ENCODE measurements at regions not wholly inside any gene's neighbourhood (a gene's known extent, or its start where the extent isn't known, plus 50 kb on each side); places are given as distances from the start of the nearest gene placed in this dataset.
"Not testable (repeated sequence)": the region's sequence is repeated elsewhere in the genome, so short reads cannot be mapped to it uniquely, and the experiment has no call there.

DNA sequence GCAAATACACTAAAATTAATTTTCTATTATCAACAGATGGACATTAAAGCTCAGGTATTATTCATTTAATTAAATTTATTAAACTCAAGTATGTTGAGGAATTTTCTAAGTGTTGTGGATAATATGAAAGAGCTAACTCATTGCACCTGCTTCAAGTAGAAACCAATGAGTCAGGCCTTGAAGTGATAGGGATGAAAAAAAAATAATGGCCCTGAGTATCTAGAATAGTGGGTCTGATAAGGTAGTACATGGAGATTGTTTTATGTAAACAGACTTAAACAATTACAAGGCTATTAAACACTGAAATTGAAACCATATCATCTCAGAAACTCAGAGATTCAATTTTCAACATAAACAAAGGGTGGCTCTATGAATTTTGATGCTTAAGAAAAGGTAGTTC lies 857.1 kb upstream of the GBE1 start:
- no peak for DNase-seq (ENCODE audit: low spot score)

DNA sequence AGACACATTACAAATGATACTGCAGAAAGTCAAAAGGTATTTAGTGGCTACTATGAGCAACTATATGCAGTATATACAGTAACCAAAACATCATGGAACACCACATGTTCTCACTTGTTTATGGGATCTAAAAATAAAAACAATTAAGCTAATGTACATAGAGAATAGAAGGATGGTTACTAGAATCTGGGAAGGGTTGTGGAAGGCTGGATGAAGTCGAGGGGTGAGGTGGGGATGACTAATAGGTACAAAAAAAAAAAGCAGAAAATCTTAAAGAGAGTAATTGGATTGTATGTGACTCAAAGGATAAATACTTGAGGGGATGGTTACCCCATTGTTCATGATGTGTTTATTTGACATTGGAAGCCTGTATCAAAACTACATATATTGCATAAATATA lies 848.8 kb upstream of the GBE1 start:
- no peak for DNase-seq (ENCODE audit: low spot score)

DNA sequence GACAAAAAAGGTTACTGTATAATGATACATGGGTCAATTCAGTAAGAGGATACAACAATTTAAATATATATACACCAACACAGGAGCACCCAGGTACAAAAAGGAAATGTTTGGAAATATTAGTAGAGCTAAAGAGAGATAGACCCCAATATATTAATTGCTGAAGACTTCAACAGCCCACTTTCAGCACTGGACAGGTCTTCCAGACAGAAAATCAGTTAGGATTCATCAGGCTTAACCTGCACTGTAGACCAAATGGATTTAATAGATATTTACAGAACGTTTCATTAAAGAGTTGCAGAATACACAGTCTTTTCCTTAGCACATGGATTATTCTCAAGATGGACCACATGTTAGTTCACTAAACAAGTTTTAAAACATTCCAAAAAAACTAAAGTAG lies 845.9 kb upstream of the GBE1 start:
- DNase-seq (ENCODE audit: low spot score) = no peak

DNA sequence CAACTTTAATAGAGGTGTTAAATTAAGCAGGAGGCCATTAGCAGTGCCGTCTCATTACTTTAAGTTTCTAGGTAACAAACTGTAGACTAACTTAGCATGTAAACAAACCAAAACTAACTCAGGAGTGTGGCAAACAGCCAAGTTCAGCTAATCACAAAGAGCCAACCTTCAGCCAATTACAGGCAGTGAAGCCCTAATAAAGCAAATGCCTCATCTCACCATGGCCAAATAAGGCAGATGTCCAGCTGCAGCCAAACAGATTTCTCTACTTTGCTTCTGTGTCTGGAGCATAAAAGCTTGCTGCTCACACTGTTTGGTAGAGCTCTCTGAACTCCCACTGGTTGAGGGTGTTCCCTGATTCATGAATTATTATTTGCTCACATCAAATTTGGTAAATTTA lies 835.4 kb upstream of the GBE1 start:
- no peak for DNase-seq (ENCODE audit: low spot score)

DNA sequence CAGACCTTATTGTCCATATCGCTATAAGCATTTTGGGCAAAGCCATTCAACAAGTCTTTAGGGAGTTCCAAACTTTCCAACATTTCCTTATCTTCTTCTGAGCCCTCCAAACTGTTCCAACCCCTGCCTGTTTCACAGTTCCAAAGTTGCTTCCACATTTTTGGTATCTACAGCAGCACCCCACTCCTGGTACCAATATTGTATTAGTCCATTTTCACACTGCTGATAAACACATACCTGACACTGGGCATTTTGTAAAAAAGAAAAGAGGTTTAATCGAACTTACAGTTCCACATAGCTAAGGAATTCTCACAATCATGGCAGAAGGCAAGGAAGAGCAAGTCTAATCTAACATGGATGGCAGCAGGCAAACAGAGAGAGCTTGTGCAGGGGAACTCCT lies 834.1 kb upstream of the GBE1 start:
- DNase-seq (ENCODE audit: low spot score) = no peak

DNA sequence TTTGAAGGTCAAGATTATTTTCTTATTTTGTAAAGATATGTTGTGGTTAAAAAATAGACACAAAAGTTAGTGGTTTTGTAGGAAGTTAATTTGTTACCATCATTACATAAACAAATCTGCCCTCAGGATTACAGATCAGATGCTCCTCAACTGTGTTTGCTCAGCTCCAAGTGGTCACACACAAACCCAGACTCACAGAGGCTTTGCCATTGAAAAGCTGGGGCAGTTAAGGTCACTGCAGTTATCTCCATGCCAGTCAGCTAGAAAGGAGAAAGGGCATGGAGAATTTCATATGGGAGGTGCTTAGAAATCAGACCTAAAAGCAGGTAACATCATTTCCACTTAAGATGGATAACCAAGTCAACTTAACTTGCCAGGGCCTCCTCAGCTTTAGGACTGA lies 825.7 kb upstream of the GBE1 start:
- DNase-seq (ENCODE audit: low spot score) = no peak

DNA sequence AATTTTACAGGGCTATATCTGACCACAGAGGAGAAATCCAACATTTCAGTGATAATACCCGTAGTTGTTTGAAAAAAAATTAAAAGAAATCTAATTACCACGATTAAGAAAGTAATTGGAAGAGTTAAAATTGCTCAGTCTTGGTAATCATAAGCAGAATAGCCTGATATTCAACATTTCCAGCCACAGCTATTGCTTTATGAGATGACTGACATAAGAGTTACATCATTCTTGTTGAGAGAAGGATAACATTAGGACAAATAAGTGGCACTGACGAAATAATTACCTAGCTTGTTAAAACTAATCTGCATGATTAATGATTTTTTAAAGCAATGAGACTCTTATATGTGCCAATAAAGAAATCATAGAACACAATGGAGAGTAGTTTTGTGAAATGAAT lies 825.0 kb upstream of the GBE1 start:
- DNase-seq (ENCODE audit: low spot score) = no peak

DNA sequence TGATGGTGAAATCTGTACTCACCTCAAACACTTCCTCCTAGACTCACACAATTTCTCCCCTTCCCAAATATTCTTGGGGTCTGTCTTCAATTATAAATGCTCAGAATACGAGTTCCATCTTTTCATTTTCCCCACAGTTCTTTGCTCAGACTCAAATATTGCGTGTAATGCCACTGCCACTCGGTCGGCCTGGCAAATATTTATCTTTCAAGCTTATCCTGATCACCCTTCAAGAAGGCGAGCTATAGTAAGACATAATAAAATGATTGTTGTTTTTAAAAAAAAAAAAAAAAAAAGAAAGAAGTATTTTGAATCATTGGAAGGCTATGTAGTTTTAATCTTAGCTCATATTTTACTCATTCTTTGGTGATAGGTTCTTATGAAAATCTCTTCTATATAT lies 824.6 kb upstream of the GBE1 start:
- DNase-seq (ENCODE audit: low spot score) = not testable (repeated sequence)

DNA sequence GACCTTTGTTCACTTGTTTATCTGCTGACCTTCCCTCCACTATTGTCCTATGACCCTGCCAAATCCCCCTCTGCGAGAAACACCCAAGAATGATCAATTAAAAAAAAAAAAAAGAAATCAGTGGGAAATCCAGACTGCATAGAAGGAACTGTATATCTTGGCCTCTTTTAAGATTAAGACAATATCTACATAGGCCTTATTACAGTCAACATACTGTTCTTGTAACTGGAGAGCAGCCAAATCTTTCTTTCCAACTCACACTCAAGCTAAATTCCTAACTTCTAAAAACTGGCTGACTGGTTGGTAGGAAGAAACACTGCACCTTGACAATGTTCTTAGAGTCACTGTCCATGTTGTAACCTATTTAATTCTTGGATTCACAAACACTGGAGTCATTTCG lies 824.1 kb upstream of the GBE1 start:
- DNase-seq (ENCODE audit: low spot score) = not testable (repeated sequence)

DNA sequence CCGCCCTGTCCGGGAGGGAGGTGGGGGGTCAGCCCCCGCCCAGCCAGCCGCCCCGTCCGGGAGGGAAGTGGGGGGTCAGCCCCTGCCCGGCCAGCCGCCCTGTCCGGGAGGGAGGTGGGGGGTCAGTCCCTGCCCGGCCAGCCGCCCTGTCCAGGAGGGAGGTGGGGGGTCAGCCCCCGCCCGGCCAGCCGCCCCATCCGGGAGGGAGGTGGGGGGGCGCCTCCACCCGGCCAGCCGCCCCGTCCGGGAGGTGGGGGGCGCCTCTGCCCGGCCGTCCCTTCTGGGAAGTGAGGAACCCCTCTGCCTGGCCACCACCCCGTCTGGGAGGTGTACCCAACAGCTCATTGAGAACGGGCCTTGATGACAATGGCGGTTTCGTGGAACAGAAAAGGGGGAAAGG lies 823.4 kb upstream of the GBE1 start:
- not testable (repeated sequence) for DNase-seq (ENCODE audit: low spot score)

DNA sequence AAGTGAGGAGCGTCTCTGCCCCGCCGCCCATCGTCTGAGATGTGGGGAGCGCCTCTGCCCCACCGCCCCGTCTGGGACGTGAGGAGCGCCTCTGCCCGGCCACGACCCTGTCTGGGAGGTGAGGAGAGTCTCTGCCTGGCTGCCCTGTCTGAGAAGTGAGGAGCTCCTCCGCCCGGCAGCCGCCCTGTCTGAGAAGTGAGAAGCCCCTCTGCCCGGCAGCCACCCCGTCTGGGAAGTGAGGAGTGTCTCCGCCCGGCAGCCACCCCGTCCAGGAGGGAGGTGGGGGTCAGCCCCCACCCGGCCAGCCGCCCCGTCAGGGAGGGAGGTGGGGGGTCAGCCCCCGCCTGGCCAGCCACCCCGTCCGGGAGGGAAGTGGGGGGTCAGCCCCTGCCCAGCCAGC lies 823.0 kb upstream of the GBE1 start:
- not testable (repeated sequence) for DNase-seq (ENCODE audit: low spot score)

DNA sequence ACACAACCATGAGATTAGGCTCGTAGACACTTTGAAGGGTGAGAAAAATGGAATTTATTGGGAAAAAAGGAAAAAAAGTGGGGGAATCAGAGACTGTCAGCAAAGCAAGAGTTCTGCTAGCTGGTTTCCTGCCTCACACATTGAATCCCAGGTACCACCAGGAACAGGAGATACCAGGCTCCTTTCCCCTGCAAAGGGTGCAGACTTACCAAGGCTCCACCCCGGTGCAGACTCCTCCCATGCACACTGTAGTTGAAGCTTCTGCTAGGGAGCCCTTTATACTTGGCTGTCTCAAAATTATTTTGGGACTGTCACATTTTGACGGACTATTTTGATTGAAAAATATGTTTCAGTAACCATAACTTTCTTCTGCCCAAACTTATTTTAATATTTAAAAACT lies 819.9 kb upstream of the GBE1 start:
- DNase-seq (ENCODE audit: low spot score) = no peak

DNA sequence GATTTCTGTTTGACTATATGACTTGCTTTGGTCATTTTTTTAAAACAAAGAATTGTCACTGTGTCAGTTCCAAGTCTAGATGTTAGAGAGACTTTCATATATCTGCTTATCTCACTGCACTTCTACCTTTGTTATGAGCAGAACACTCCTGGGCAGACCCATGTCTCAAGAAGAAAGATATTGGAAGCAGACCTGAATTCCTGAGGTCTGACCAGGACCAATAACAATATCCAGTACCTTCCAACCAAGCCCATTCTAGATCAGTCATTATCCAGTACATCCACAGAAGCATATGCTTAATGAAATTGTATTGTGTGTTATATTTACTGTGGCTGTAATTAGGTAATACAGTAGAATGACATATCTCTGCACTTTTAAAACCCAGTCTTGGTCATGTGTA lies 811.3 kb upstream of the GBE1 start:
- no peak for DNase-seq (ENCODE audit: low spot score)

DNA sequence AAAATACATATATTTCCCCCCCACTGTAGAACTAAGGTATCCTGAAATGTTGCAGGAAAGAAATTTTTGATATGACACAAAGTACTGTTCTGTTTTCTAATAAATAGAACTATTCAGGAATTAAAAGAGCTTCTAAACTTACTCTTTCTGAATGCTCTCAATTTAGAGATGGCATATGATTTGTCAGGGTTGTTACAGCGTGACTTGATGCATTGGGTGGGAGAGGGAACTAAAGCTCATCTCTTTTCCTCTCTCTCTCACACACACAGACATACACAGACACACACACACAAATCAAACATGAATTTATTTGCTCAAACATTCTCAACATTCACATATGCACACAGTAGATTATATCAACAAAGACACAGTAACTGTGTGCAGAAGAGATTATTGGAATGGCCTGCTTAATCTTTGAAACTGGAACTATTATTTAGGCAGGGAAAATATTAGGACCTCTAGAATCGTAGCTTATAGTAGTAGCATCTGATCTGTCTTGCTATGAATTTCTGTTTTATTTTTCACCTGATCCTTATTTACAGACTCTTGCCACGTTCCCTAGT lies 807.4 kb upstream of the GBE1 start:
- no peak for DNase-seq (ENCODE audit: low spot score)

DNA sequence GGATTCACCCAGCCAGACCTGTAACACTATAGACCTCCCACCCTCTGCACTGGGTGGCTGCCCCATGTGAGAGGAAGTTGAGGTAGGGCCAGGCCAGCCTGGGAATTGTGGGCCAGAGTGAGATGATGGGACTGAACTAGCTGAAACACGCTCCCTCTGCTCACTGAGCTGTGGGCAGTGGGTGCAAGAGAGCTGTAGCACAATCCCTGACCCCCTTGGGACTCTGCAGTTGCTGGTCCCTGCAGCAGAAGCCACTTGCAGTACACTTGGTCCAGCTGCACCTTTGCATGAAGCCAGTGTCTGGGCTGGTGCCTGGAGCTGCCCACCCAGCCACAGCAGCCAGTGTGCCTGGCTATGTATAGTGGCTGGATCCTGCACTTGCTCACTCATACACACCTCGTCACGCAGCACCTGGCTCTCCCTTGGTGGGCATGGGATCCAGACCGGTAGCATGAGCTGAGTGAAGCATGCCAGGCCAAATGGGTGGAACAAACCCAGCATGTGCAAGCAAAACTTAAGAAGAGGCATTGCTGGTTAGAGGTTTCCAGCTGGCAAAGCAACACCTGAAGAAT lies 805.7 kb upstream of the GBE1 start:
- DNase-seq (ENCODE audit: low spot score) = no peak

DNA sequence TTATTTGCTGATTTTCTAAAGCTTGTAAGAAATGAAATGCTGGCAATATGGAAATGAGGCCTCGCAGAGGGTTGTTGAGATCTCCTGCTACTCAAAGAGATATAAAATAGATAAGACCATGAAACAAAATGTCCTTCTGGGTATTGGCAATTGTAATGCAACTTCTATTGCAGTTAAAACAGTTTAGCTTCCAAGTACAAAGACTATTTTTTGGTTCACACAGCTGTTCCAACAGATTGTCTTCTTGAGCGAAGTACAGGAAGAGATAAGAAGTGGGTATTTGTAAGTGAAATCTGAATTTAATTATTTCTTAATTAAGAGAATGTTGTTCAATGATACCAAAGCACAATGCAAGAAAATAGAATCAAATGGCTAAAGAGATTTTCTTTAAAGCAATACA lies 801.5 kb upstream of the GBE1 start:
- DNase-seq (ENCODE audit: low spot score) = no peak

DNA sequence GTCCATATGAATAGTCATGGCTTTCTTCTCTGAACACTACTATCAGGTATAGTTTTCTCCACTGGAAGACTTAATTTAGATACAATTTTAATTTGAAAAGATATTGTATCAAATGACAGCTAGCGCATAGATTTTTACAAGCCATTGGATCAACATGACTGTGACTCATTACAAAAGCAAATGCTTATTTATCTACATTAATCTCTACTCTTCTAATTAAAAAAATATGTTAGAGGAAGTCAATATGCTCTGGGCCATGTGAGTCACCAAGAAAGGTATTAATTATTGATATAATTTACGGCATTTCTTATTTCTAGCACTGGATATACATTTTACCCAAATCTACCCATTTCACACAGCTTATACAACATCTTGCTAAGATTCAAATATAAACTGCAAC lies 800.3 kb upstream of the GBE1 start:
- DNase-seq (ENCODE audit: low spot score) = no peak

DNA sequence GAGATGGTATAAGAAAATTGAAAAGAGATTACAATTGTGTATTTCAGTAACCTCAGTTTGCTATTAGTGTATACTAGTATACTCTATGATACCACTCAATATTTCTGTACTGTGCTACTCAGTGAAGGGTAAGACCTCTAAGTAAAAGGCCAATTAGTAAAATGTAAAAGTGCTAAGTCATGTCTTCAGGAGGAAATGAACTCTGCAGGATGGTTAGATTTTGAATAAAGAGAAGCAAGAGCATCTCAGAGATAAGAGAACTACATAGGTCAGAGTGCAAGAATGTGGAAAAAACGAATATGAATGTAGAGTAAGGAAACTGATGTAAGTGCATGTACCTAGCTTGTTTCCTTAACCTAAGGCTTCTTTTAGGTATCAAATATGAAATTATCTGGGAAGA lies 796.6 kb upstream of the GBE1 start:
- DNase-seq (ENCODE audit: low spot score) = no peak

DNA sequence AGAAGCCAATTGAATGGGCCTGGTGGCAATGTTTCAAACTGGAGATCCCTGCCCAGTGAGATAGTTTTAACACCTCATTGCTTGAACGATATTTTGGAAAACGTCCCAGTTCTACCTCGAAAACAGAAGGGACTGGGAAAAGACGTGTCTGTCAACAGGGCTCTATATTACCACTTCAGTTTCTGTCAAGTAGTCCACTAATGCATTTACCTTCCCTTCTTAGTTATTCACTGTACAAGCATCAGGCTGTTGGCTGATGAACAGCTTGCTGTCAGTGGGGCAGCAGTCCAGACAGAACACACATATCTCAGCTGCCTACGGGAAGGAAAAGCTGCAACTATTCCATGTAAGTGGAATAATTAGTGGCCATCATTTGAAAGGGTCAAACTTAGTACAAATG lies 794.7 kb upstream of the GBE1 start:
- no peak for DNase-seq (ENCODE audit: low spot score)

DNA sequence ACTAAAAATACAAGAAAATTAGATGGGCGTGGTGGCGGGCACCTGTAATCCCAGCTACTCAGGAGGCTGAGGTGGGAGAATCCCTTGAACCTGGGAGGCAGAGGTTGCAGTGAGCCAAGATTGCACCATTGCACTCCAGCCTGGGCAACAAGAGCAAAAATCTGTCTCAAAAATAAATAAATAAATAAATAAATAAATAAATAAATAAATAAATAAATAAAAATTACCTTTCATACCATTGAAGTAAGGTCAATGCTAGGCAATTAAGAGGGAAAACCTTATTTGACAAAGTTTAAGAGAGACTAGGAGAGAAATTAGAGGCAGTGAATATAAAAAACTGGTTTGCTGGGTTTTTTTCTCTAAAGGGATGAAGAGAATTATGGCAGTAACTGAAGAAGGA lies 781.1 kb upstream of the GBE1 start:
- DNase-seq (ENCODE audit: low spot score) = not testable (repeated sequence)

DNA sequence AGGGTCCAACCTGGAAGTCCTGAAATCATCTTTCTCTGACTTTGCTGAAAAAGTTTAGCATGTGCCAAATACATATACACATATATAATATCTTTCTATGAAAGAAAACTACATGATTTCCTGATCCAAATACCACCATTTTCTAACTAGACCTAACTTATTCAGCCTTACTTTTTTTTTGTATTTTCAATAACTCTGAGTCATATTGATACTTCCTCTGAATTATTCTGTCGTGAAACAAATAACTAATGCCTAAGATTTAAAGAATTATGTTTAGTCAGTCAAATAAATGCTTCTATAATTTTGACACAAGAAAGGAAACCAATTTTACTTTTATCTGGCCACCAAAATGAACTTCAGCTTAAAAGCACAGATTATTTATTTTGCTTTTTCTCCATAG lies 760.2 kb upstream of the GBE1 start:
- DNase-seq (ENCODE audit: low spot score) = no peak

DNA sequence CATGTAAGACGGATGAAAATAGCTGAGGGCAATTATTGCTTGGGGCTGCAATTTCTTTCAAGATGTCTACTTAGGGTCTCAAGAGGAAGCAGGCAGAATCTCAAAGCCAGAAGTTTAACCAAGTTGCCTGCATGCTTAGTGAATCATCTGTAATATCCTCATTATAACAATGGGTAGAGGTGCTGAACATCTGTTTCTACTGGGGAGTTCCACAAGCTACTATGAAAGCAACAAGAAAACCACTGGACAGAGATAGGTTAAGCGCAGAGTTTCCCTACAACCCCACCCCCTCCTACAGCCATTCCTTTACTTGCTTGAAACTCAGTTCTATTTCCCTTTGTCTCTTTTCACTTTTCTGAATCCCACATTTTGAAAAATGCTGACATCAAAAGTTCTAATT lies 759.4 kb upstream of the GBE1 start:
- DNase-seq (ENCODE audit: low spot score) = no peak

DNA sequence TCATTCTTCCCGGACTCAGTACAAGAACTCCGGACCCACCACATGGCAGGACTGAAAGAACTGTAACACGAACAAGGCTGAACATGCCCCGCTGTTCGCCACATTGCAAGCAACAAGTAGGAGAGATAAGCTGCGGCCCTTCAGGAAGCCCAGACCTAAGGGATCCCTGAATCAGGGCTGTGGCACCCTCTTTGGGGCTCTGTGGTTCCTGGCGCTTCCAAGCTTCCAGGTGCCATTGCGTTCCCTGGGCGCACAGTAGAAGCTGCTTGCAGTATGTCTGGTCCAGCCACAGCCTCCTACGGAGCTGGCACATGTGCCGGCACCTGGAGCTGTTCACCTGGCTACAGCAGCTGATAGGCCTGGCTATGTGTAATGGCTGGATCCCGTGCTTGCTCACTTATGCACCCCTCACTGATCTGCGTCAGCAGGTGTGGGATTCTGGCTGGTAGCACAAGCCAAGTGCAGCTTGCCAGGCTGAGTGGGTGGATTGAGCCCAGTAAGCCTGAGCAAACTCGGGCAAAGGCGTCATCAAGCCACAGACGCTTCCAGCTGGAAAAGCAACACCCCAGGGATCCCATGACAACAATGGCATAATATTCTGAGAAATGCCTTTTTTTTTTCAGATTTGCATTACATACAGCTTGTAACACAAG lies 748.6 kb upstream of the GBE1 start:
- no peak for DNase-seq (ENCODE audit: low spot score)

Data from hematopoietic multipotent progenitor cell treated with erythropoietin and hydrocortisone succinate and interleukin-3 and kit ligand, for 15 days (in vitro differentiated cells).